ENCODE measurements at regions not wholly inside any gene's neighbourhood (a gene's known extent, or its start where the extent isn't known, plus 50 kb on each side); places are given as distances from the start of the nearest gene placed in this dataset.

GRCh38 chr15:95911570-95912279, 418.8 kb upstream of the NR2F2 start:
- FAIRE-seq = no peak

DNA sequence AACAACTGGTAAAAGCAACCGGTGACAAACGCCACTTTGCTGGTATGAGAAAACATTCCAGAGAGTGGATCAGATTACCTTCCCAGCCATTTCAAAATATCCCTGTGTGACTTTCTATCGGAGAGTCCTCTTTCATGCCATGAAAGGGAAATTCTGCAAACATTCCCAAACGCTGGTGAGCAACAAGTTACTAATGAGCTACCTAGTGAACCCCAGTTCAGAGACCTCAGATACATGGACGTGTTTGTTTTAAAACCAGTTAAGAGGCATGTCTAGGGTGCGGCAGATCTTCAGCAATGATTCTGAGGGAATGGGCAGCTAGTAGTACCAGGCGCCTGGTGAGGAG, 418.2 kb upstream of the NR2F2 start:
- FAIRE-seq = no peak

GRCh38 chr15:95912728-95913127, 417.8 kb upstream of the NR2F2 start:
- no peak for FAIRE-seq

- no peak for FAIRE-seq
Measured at GRCh38 chr15:95916568-95916967, 413.9 kb upstream of the NR2F2 start.

GRCh38 chr15:95918525-95918924, 412.0 kb upstream of the NR2F2 start:
- FAIRE-seq = no peak

GRCh38 chr15:95919460-95919859, 411.0 kb upstream of the NR2F2 start:
- FAIRE-seq = no peak

- FAIRE-seq = no peak
Measured at GRCh38 chr15:95921404-95921803, 409.1 kb upstream of the NR2F2 start.

- no peak for FAIRE-seq
Measured at GRCh38 chr15:95922431-95922830, 408.1 kb upstream of the NR2F2 start.

GRCh38 chr15:95923792-95924191, 406.7 kb upstream of the NR2F2 start:
- no peak for FAIRE-seq

- no peak for FAIRE-seq
Measured at GRCh38 chr15:95928822-95929221, 401.7 kb upstream of the NR2F2 start.

DNA sequence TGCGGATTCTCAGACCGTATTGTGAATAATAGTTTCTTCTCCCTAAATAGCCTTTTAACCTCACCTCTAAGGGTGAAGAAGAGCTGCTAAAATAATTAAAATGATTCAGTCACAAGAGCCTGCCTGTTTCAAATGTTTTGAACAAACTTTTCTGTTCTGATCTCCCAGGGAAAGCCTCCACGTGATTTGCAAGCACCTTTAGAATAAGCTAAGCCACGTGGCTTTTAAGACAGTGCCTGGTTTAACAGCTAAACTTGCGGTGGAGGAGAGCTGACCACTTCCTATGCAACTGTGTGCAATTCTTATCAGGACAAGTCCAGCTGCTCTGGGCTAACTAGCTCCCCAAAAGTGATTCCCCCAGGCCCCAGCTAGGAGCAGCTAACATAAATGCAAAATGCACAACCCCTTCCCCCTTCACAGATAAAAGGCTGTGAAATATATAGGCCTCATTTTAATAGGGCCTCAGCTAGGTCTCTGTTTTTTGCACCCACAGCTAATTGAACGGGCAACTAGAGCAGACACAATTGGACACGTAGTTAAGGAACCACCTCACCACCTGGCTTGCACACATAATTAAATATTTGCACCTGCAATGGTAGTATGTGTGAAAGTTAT, 401.2 kb upstream of the NR2F2 start:
- FAIRE-seq = no peak

GRCh38 chr15:95930659-95931375, 399.7 kb upstream of the NR2F2 start:
- no peak for FAIRE-seq

DNA sequence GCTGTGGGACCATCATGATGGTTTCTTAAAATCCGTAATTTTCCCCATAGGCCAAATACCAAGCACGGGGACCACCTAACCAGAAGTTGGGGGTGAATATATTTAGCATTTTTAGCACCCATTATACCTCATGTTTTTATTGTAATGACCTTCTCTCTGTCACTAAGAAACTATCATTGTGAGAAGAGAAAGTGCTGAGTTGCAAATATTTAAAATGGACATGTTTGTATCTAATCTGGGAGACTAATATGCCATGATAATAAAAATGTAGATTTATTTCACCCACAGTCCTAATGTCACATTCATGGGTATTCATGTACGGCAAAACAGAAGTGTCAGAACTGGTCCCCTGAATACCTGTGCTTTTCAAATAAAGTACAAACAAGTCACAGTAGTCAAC, 398.9 kb upstream of the NR2F2 start:
- no peak for FAIRE-seq

GRCh38 chr15:95932141-95932540, 398.4 kb upstream of the NR2F2 start:
- FAIRE-seq = no peak

DNA sequence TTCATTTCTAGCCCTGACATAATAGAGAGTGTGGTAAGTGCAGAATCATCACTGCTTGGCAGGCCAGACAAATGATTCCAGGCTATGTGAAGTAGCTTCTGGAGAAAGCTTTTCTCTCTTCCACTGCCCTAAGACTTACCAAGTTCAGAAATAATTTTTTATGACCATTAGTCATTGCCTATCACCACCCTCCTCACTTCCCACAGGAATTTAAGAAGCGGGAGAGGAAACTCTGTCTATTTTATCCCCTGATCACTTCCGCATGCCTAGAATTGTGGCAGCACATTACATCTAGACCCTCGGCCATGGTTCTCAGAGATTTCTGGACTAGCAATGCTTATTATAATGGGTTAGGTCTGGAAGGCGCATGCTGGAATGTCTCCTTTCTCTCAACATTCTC, 397.8 kb upstream of the NR2F2 start:
- no peak for FAIRE-seq

- no peak for FAIRE-seq
Measured at GRCh38 chr15:95935852-95936251, 394.6 kb upstream of the NR2F2 start.

DNA sequence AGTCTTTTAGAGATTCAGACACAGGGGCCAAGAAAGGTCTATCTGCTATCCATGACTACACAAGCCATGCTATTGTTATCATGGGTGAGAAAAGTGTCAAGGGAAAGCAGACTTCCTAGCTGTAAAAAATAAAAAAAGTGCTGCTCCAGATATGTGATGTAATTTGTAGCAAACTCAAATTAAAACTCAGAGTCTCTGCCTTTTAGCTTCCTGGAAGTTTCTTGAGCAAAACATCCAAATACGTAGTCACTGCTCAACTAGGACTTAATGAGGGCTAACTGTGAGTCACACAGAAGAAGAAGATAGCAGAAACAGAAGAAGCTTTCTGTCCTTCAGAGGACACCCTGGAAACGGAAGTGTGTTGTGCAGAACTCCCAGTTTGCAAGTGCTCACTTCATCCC, 393.4 kb upstream of the NR2F2 start:
- no peak for FAIRE-seq

DNA sequence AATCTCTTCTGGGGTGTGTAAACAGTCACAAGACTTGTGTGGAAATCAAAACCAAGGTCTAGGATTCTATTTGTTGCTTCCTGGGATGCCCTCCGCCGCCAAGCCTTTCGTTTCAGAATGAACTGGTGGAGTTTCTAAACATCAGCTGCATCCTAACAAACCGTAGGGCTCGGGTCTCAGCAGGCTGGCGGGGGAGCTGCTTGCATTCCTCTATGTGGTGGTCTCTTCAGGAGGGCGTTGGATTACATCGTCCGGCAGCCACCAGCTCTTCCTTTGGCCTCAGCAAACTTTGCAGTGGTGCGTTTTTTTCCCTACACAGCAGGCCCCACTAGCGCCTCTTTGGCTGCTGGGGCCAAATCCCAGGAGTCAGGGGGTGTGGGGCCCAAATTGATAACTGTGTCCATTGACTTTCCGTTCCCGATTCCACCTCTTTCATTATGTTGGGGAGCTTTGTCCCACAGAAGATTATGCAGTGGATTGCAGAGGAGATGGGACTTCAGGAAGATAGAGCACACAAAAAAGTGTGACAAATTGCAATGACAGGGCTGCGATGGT, 390.0 kb upstream of the NR2F2 start:
- FAIRE-seq = no peak

- FAIRE-seq = no peak
Measured at GRCh38 chr15:95944193-95944592, 386.3 kb upstream of the NR2F2 start.

- no peak for FAIRE-seq
Measured at GRCh38 chr15:95944661-95945255, 385.7 kb upstream of the NR2F2 start.

- FAIRE-seq = no peak
Measured at GRCh38 chr15:95946241-95946640, 384.3 kb upstream of the NR2F2 start.

DNA sequence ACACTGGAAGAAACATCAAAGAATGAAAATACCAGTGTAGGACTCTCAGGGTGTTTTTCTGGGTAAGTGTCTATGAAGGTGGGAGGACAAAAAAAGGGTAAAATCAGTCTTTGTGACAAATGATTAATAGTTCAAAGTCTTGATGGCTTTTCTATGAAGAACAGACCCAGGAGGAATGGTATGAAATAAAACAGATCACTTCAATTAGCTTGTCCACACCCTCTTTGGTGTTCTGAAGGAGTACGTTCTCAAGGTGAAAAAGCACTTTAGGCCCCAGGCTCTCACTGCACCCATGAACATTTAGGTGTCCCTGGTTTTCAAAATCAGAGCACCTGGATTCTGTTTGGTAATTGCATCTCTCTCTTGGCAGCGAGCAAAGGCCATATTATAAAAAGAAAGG, 383.6 kb upstream of the NR2F2 start:
- FAIRE-seq = no peak

GRCh38 chr15:95948411-95948810, 382.1 kb upstream of the NR2F2 start:
- no peak for FAIRE-seq

- no peak for FAIRE-seq
Measured at GRCh38 chr15:95953032-95953431, 377.5 kb upstream of the NR2F2 start.
